ENCODE measurements at regions not wholly inside any gene's neighbourhood (a gene's known extent, or its start where the extent isn't known, plus 50 kb on each side); places are given as distances from the start of the nearest gene placed in this dataset.

- no peaks in the 10 kb centered on the region for H3K9me3 Mint-ChIP-seq
- no peak for ATAC-seq
- no peak for TF ChIP-seq CTCF (IDR thresholded peaks at IDR 0.05)
- H3K4me1 Mint-ChIP-seq (ENCODE audit: low read depth): no peaks in the 10 kb centered on the region
- H3K4me3 Mint-ChIP-seq: no peak overlapping the region
- POLR2A ChIA-PET: no interaction called here
- no peaks in the 10 kb centered on the region for H3K36me3 Mint-ChIP-seq (ENCODE audit: low read depth)
- CTCF ChIA-PET: no interaction called here
- DNase-seq: no peak
- peaks cover 4% of the 10 kb centered on the region for H3K27me3 Mint-ChIP-seq
- intact Hi-C loops (cut with micrococcal nuclease): no loop called here
- H3K27ac Mint-ChIP-seq: no peak overlapping the region
Observed at GRCh38 chr1:58107943-58108342, 438.6 kb downstream of the OMA1 start.

- TF ChIP-seq CTCF (IDR thresholded peaks at IDR 0.05): no peak
- no peak overlapping the region for H3K4me3 Mint-ChIP-seq
- no peaks in the 10 kb centered on the region for H3K36me3 Mint-ChIP-seq (ENCODE audit: low read depth)
- H3K9me3 Mint-ChIP-seq: no peaks in the 10 kb centered on the region
- H3K27me3 Mint-ChIP-seq: peaks cover 4% of the 10 kb centered on the region
- DNase-seq (no peak), ATAC-seq (no peak)
- ChIA-PET CTCF (no interaction called here), POLR2A (interaction anchor here (0.6 kb wide), 1 partner anchor 144 kb away, joined by 3 read pairs; no protein-coding TSS in a partner anchor)
- no peaks in the 10 kb centered on the region for H3K4me1 Mint-ChIP-seq (ENCODE audit: low read depth)
- intact Hi-C loops (cut with micrococcal nuclease): no loop called here
- H3K27ac Mint-ChIP-seq: no peak overlapping the region
Observed at GRCh38 chr1:58104960-58105359, 441.6 kb downstream of the OMA1 start.

- H3K27me3 Mint-ChIP-seq: peaks cover 1% of the 10 kb centered on the region
- ChIA-PET POLR2A (no interaction called here), CTCF (no interaction called here)
- DNase-seq (no peak), ATAC-seq (no peak)
- no peak overlapping the region for H3K4me3 Mint-ChIP-seq
- H3K9me3 Mint-ChIP-seq: no peaks in the 10 kb centered on the region
- no peak overlapping the region for H3K27ac Mint-ChIP-seq
- no peaks in the 10 kb centered on the region for H3K4me1 Mint-ChIP-seq (ENCODE audit: low read depth)
- H3K36me3 Mint-ChIP-seq (ENCODE audit: low read depth): no peaks in the 10 kb centered on the region
- intact Hi-C loops (cut with micrococcal nuclease): no loop called here
- no peak for TF ChIP-seq CTCF (IDR thresholded peaks at IDR 0.05)
Observed at GRCh38 chr1:58096714-58097113, 449.8 kb downstream of the OMA1 start.

- intact Hi-C loops (cut with micrococcal nuclease): no loop called here
- TF ChIP-seq CTCF (IDR thresholded peaks at IDR 0.05): no peak
- POLR2A ChIA-PET: no interaction called here
- no peak overlapping the region for H3K4me3 Mint-ChIP-seq
- CTCF ChIA-PET: no interaction called here
- H3K27me3 Mint-ChIP-seq: peaks cover 1% of the 10 kb centered on the region
- H3K36me3 Mint-ChIP-seq (ENCODE audit: low read depth): no peaks in the 10 kb centered on the region
- no peak for DNase-seq
- no peaks in the 10 kb centered on the region for H3K9me3 Mint-ChIP-seq
- no peaks in the 10 kb centered on the region for H3K4me1 Mint-ChIP-seq (ENCODE audit: low read depth)
- no peak overlapping the region for H3K27ac Mint-ChIP-seq
- ATAC-seq: no peak
Observed at GRCh38 chr1:58095183-58095582, 451.3 kb downstream of the OMA1 start.

GRCh38 chr1:58094221-58094620, 452.3 kb downstream of the OMA1 start:
- no peak overlapping the region for H3K27ac Mint-ChIP-seq
- CTCF ChIA-PET: no interaction called here
- ATAC-seq (no peak), DNase-seq (no peak)
- no peak for TF ChIP-seq CTCF (IDR thresholded peaks at IDR 0.05)
- no peaks in the 10 kb centered on the region for H3K36me3 Mint-ChIP-seq (ENCODE audit: low read depth)
- H3K4me1 Mint-ChIP-seq (ENCODE audit: low read depth): peaks cover 2% of the 10 kb centered on the region
- intact Hi-C loops (cut with micrococcal nuclease): no loop called here
- H3K9me3 Mint-ChIP-seq: no peaks in the 10 kb centered on the region
- no peak overlapping the region for H3K4me3 Mint-ChIP-seq
- POLR2A ChIA-PET: no interaction called here
- peaks cover 1% of the 10 kb centered on the region for H3K27me3 Mint-ChIP-seq
